ENCODE measurements at regions not wholly inside any gene's neighbourhood (a gene's known extent, or its start where the extent isn't known, plus 50 kb on each side); places are given as distances from the start of the nearest gene placed in this dataset.

DNA sequence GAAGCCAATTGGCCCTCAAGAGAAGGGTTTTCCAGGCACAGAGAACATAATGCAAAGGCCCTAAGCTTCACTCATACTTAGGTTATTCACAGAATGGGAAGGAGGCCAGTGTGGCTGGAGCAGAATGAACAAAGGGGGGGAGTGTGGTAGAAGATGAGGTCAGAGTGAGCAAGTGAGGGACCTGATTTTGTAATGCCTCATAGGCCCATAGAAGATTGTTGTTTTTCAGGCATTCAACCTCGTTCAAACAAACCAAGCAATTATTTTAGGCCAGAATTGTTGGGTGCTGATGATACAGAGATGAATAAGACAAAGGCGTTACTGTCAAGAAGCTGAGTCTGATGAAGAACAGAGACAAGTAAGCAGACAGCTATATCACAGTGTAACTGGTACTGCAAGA lies 54.5 kb upstream of the RAP1A start:
- no peaks in the 10 kb centered on the region for H3K27me3 ChIP-seq
- peak; percentile 82 for DNase-seq
- no peaks in the 10 kb centered on the region for H3K9me3 ChIP-seq
- H3K4me1 ChIP-seq, result peaks cover 0 to 37% (median 27%) of the 10 kb centered on the region in 4 donors
- peak overlapping the region; percentile 7 to 75 (median 60) for H3K27ac ChIP-seq
- 87 to 93% methylated on average over 2 of the region's 2 CpGs for WGBS, 2 donors
- TF ChIP-seq POLR2AphosphoS5 (IDR thresholded peaks at IDR 0.05) (peak in 3 of 4 donors; percentile 49 to 60 (median 58)), EP300 (IDR thresholded peaks at IDR 0.05) (no peak)
- H3K36me3 ChIP-seq, result no peaks in the 10 kb centered on the region
- intact Hi-C loops (cut with DNase I), result no loop called here
- no peak overlapping the region for H3K4me3 ChIP-seq

DNA sequence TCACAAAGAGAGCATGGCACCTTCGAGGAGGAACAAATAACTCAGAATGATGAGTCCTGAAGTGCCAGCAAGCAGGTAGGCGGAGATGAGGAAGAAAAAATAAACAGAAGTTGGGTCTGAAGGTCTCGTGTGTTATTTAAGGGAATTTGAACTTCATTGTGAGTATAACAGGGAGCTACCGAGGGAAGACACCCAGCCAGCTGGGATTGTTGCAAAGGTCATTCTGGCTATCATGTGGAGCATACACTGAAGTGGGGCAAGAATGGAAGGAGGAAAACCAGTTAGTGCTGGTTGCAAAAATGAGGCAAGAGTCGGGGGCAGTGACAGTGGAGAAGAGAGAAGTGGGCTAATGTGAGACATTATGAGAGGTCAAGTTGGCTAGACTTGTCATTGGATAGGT lies 53.6 kb upstream of the RAP1A start:
- peak overlapping the region in 3 of 4 donors; percentile 45 to 75 (median 75) for H3K27ac ChIP-seq
- H3K36me3 ChIP-seq, result no peaks in the 10 kb centered on the region
- intact Hi-C loops (cut with DNase I), result no loop called here

GRCh38 chr1:111568160-111568647 lies 51.4 kb upstream of the RAP1A start:
- no peaks in the 10 kb centered on the region for H3K9me3 ChIP-seq
- no peak overlapping the region for H3K4me3 ChIP-seq
- DNase-seq, result no peak
- TF ChIP-seq CTCF (IDR thresholded peaks at IDR 0.05), result no peak
- TF ChIP-seq POLR2AphosphoS5 (IDR thresholded peaks at IDR 0.05), result no peak
- no peak for TF ChIP-seq POLR2A (IDR thresholded peaks at IDR 0.05)
- TF ChIP-seq EP300 (IDR thresholded peaks at IDR 0.05), result no peak
- H3K4me1 ChIP-seq, result peaks cover 0 to 58% (median 48%) of the 10 kb centered on the region in 4 donors
- no peaks in the 10 kb centered on the region for H3K27me3 ChIP-seq
- WGBS, 2 donors, result 80 to 81% methylated on average over 2 of the region's 2 CpGs
- no peak overlapping the region for H3K27ac ChIP-seq
- no peaks in the 10 kb centered on the region for H3K36me3 ChIP-seq
- intact Hi-C loops (cut with DNase I), result no loop called here

More for the DNA sequence above, 53.6 kb upstream of the RAP1A start:
- DNase-seq, result no peak
- Histone ChIP-seq H3K27me3 (no peaks in the 10 kb centered on the region), H3K4me1 (peaks cover 0 to 40% (median 32%) of the 10 kb centered on the region in 4 donors), H3K9me3 (no peaks in the 10 kb centered on the region), H3K4me3 (no peak overlapping the region)
- TF ChIP-seq POLR2AphosphoS5 (IDR thresholded peaks at IDR 0.05), result no peak
- TF ChIP-seq EP300 (IDR thresholded peaks at IDR 0.05), result no peak
- 32 to 69% methylated on average over 5 of the region's 5 CpGs for WGBS, 2 donors
